HCT116 (cell line): ENCODE measurements at regions not wholly inside any gene's neighbourhood (a gene's known extent, or its start where the extent isn't known, plus 50 kb on each side); places are given as distances from the start of the nearest gene placed in this dataset.

Source experiments
- ATAC-seq: fragments of 200-7000 bp; cut with Tn5 transposase; 2 replicates; pipeline ENCODE4 v1.9.1; 2020; ENCODE audit warnings: mild to moderate bottlenecking, moderate library complexity
- BruUV-seq: library from RNA; stranded (reverse); fragments of 400-500 nt; replicated peaks from 2 replicates; lab custom pipeline; 2021; lab: Mats Ljungman, UMichigan
- CTCF ChIA-PET: fragments of 300-600 bp; sonication (Branson Sonifier 250); formaldehyde crosslinking; loops from one replicate; lab custom pipeline; 2021; ENCODE audit warnings: antibody characterized with exemption; lab: Charles Lee
- POLR2A ChIA-PET: fragments of 300-600, 350-600 bp; sonication (Branson Sonifier 250); formaldehyde crosslinking; loops from one replicate; lab custom pipeline; 2021; ENCODE audit warnings: antibody characterized with exemption; lab: Charles Lee
- RAD21 ChIA-PET, 2 experiments: fragments of 300-600 bp; sonication (Branson Sonifier 250); formaldehyde crosslinking; loops; one replicate each; lab custom pipeline; 2023; ENCODE audit warnings: low total read pairs in 2 of 2; ENCODE audit not compliant: uncharacterized antibody in 2 of 2, unreplicated experiment in 2 of 2, low non-redundant PET in 1 of 2; lab: Charles Lee
- DNase-seq: peaks from one replicate; pipeline ENCODE4 v3.0.0-alpha.2; 2010; ENCODE audit warnings: low read depth, low spot score
- H2AFZ ChIP-seq: fragments of 200-600 bp; shearing (Covaris generic), sonication (generic); 2 replicates; pipeline ENCODE4 v1.6.1; 2017; ENCODE audit warnings: low read depth, mixed run types, mixed read lengths, antibody characterized with exemption, low read length; ENCODE audit not compliant: poor library complexity, severe bottlenecking
- H3K27ac ChIP-seq: 2 replicates; pipeline ENCODE4 v1.5.1; 2012; ENCODE audit warnings: low read depth, low read length
- H3K27me3 ChIP-seq: fragments of 200-600 bp; sonication (generic); 2 replicates; pipeline ENCODE4 v1.6.1; 2016; ENCODE audit warnings: mixed run types, low read length, mixed read lengths; ENCODE audit not compliant: insufficient read depth
- H3K36me3 ChIP-seq, 2 experiments: fragments of 200-500 bp in 1 of 2; fragments of 200-600 bp in 1 of 2; sonication (Bioruptor generic) in 1 of 2; sonication (generic) in 1 of 2; 2 replicates each; pipeline versions ENCODE4 v1.5.1 to v1.6.1; 2014 to 2016; ENCODE audit warnings: low read length in 2 of 2, inconsistent platforms in 1 of 2, mixed read lengths in 1 of 2, mixed run types in 1 of 2; ENCODE audit not compliant: insufficient read depth in 2 of 2, control insufficient read depth in 1 of 2
- H3K4me1 ChIP-seq, 2 experiments: fragments of 200-600 bp in 1 of 2; sonication (generic) in 1 of 2; 2 replicates each; pipeline versions ENCODE4 v1.5.1 to v1.6.1; 2012 to 2017; ENCODE audit warnings: low read length in 2 of 2, inconsistent platforms in 1 of 2, mild to moderate bottlenecking in 1 of 2, mixed read lengths in 1 of 2, mixed run types in 1 of 2, moderate library complexity in 1 of 2; ENCODE audit not compliant: insufficient read depth in 2 of 2, control insufficient read depth in 1 of 2
- H3K4me2 ChIP-seq: fragments of 200-600 bp; sonication (generic); 2 replicates; pipeline ENCODE4 v1.6.1; 2017; ENCODE audit warnings: mixed run types, low read length, mixed read lengths
- H3K4me3 ChIP-seq, 2 experiments: fragments of 200-600 bp in 1 of 2; sonication (generic) in 1 of 2; replicated peaks in 1 of 2; 2 replicates each; pipeline ENCODE4 v1.5.1; 2011 to 2016; ENCODE audit warnings: low read length in 2 of 2, control low read depth in 1 of 2, low read depth in 1 of 2, mild to moderate bottlenecking in 1 of 2, mixed read lengths in 1 of 2, mixed run types in 1 of 2
- H3K79me2 ChIP-seq: fragments of 200-600 bp; sonication (generic); 2 replicates; pipeline ENCODE4 v1.6.1; 2017; ENCODE audit warnings: mild to moderate bottlenecking, mixed run types, low read length, moderate library complexity, mixed read lengths; ENCODE audit not compliant: insufficient read depth
- H3K9ac ChIP-seq: fragments of 200-600 bp; sonication (generic); 2 replicates; pipeline ENCODE4 v1.6.1; 2016; ENCODE audit warnings: low read length, mixed read lengths
- H3K9me2 ChIP-seq: fragments of 200-600 bp; sonication (generic), shearing (Covaris generic); 2 replicates; pipeline ENCODE4 v1.6.1; 2017; ENCODE audit warnings: mixed run types, mild to moderate bottlenecking, moderate library complexity; ENCODE audit not compliant: insufficient read depth
- H3K9me3 ChIP-seq, 2 experiments: fragments of 200-500 bp in 1 of 2; fragments of 200-600 bp in 1 of 2; sonication (Bioruptor generic) in 1 of 2; sonication (generic) in 1 of 2; 2 replicates each; pipeline ENCODE4 v1.6.1; 2014 to 2017; ENCODE audit warnings: low read length in 2 of 2, mixed read lengths in 2 of 2, inconsistent platforms in 1 of 2, low read depth in 1 of 2, mild to moderate bottlenecking in 1 of 2, mixed run types in 1 of 2, moderate library complexity in 1 of 2; ENCODE audit not compliant: control insufficient read depth in 1 of 2, insufficient read depth in 1 of 2
- H4K20me1 ChIP-seq: fragments of 200-600 bp; sonication (generic), shearing (Covaris generic); 2 replicates; pipeline ENCODE4 v1.6.1; 2017; ENCODE audit warnings: mixed run types, mild to moderate bottlenecking, moderate library complexity; ENCODE audit not compliant: insufficient read depth
- CBX3 ChIP-seq: IDR thresholded peaks from 2 replicates; pipeline ENCODE4 v1.6.1; 2012; ENCODE audit warnings: low read depth
- EZH2 ChIP-seq: fragments of 200-600 bp; sonication (generic); IDR thresholded peaks from 2 replicates; pipeline ENCODE4 v1.6.1; 2017; ENCODE audit warnings: antibody characterized with exemption, mixed run types
- FOSL1 ChIP-seq: IDR thresholded peaks from 2 replicates; pipeline ENCODE4 v1.6.1; 2012; ENCODE audit warnings: low read depth
- JUND ChIP-seq: IDR thresholded peaks from 2 replicates; pipeline ENCODE4 v1.6.1; 2012
- POLR2AphosphoS5 ChIP-seq: IDR thresholded peaks from 2 replicates; pipeline ENCODE4 v1.6.1; 2011; ENCODE audit warnings: mild to moderate bottlenecking, low read depth, low read length, moderate library complexity
- RAD21 ChIP-seq: IDR thresholded peaks from 2 replicates; pipeline ENCODE4 v1.6.1; 2012; ENCODE audit warnings: low read depth, mild to moderate bottlenecking
- REST ChIP-seq: IDR thresholded peaks from 2 replicates; pipeline ENCODE4 v1.6.1; 2012; ENCODE audit warnings: low read depth
- SIN3A ChIP-seq: IDR thresholded peaks from 2 replicates; pipeline ENCODE4 v1.6.1; 2012; ENCODE audit warnings: low read depth
- SP1 ChIP-seq: IDR thresholded peaks from 2 replicates; pipeline ENCODE4 v1.6.1; 2012; ENCODE audit warnings: low read depth
- TCF7L2 ChIP-seq: IDR thresholded peaks from 2 replicates; pipeline ENCODE4 v1.7.0; 2011; ENCODE audit warnings: borderline replicate concordance, inconsistent platforms; ENCODE audit not compliant: insufficient read depth, insufficient read length; ENCODE audit errors: extremely low read depth
- YY1 ChIP-seq: IDR thresholded peaks from 2 replicates; pipeline ENCODE4 v1.6.1; 2011; ENCODE audit warnings: low read length, low read depth, moderate library complexity, mild to moderate bottlenecking; ENCODE audit not compliant: insufficient replicate concordance; ENCODE audit errors: extremely low read depth
- ZNF274 ChIP-seq: fragments of 200-500 bp; sonication (Bioruptor generic); IDR thresholded peaks from 2 replicates; pipeline ENCODE4 v1.6.1; 2014; ENCODE audit warnings: mild to moderate bottlenecking, low read depth, low read length, inconsistent platforms
- intact Hi-C: fragments of 100-400 bp; cut with micrococcal nuclease; formaldehyde crosslinking; loops from 2 replicates; pipeline ENCODE4 v1.10.0; 2022
- TF ChIP-seq, protein P1 (sequence below): IDR thresholded peaks from 2 replicates; pipeline ENCODE4 v1.6.1; 2012

DNA sequence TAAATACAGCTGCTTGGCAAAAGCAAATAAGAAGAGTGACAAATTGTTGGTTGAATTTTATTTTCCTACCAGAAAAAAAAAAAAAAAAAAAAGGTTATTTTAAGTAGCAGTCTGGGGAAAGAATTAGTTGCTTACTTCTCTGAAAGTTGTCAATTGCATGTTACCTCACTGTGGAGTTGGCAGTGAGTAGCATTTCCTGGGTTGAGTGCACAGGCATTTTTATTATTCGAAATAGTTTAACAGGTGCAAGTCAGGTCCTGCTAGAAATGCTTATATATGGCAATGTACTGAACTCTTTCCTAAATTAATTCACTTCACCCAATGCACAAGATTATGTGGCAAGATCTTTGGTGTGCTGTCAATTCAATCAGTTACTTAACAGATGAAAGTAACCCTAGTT lies 680.6 kb downstream of the EPHA3 start (continued):
- no peak for TF ChIP-seq POLR2AphosphoS5
- TF ChIP-seq REST = no peak
- TF ChIP-seq CBX3 = no peak

GRCh38 chr3:89795506-89795905 lies 688.1 kb downstream of the EPHA3 start:
- BruUV-seq = no TSS peak
- Histone ChIP-seq H3K27ac (no peak overlapping the region), H3K9me3 (peaks cover 9 to 23% of the 10 kb centered on the region in 2 experiments; a peak in 3 of 4 replicates), H3K79me2 (no peaks in the 10 kb centered on the region), H3K27me3 (no peaks in the 10 kb centered on the region), H3K4me3 (no peak overlapping the region), H3K4me2 (no peak overlapping the region), H3K9me2 (no peaks in the 10 kb centered on the region), H3K36me3 (no peaks in the 10 kb centered on the region), H2AFZ (no peak overlapping the region), H4K20me1 (no peaks in the 10 kb centered on the region), H3K9ac (no peak overlapping the region), H3K4me1 (no peaks in the 10 kb centered on the region)
- TF ChIP-seq SIN3A (no peak), EZH2 (no peak), SP1 (no peak), RAD21 (no peak), TCF7L2 (no peak), POLR2AphosphoS5 (no peak), CBX3 (no peak), JUND (no peak), FOSL1 (no peak), YY1 (no peak), ZNF274 (no peak), REST (no peak)
- TF ChIP-seq, protein P1, sequence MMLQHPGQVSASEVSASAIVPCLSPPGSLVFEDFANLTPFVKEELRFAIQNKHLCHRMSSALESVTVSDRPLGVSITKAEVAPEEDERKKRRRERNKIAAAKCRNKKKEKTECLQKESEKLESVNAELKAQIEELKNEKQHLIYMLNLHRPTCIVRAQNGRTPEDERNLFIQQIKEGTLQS = no peak
- RAD21 ChIA-PET = no interaction called here
- intact Hi-C loops = no loop called here
- no peak for DNase-seq
- CTCF ChIA-PET = no interaction called here
- POLR2A ChIA-PET = no interaction called here
- ATAC-seq = no peak
